Hepatocyte (in vitro differentiated cells): ENCODE measurements at regions not wholly inside any gene's neighbourhood (a gene's known extent, or its start where the extent isn't known, plus 50 kb on each side); places are given as distances from the start of the nearest gene placed in this dataset.

Experiments
- DNase-seq: peaks from one replicate; pipeline ENCODE4 v3.0.0-alpha.2; 2016; ENCODE audit warnings: low spot score
- H2AFZ ChIP-seq: fragments of 200-600 bp; sonication (generic); 2 replicates; pipeline ENCODE4 v1.6.0; 2016; ENCODE audit warnings: antibody characterized with exemption, mild to moderate bottlenecking
- H3K27ac ChIP-seq: fragments of 200-600 bp; sonication (generic); 2 replicates; pipeline ENCODE4 v1.5.1; 2016; ENCODE audit warnings: mild to moderate bottlenecking
- H3K27me3 ChIP-seq: fragments of 200-600 bp; sonication (generic); 2 replicates; pipeline ENCODE4 v1.6.1; 2016
- H3K36me3 ChIP-seq: fragments of 200-600 bp; sonication (generic); replicated peaks from 2 replicates; pipeline ENCODE4 v1.5.1; 2016; ENCODE audit warnings: low read depth; ENCODE audit not compliant: insufficient read depth
- H3K4me1 ChIP-seq: fragments of 200-600 bp; sonication (generic); 2 replicates; pipeline ENCODE4 v1.5.1; 2016; ENCODE audit warnings: mild to moderate bottlenecking, moderate library complexity; ENCODE audit not compliant: insufficient read depth
- H3K4me2 ChIP-seq: fragments of 200-600 bp; sonication (generic); 2 replicates; pipeline ENCODE4 v1.6.0; 2016
- H3K4me3 ChIP-seq: fragments of 200-600 bp; sonication (generic); 2 replicates; pipeline ENCODE4 v1.5.1; 2016; ENCODE audit warnings: mild to moderate bottlenecking
- H3K79me2 ChIP-seq: fragments of 200-600 bp; sonication (generic); 2 replicates; pipeline ENCODE4 v1.6.0; 2017; ENCODE audit warnings: mild to moderate bottlenecking
- H3K9me2 ChIP-seq: fragments of 200-600 bp; sonication (generic); replicated peaks from 2 replicates; pipeline ENCODE4 v1.6.0; 2017; ENCODE audit warnings: mild to moderate bottlenecking; ENCODE audit not compliant: insufficient read depth
- H3K9me3 ChIP-seq: fragments of 200-600 bp; sonication (generic); 2 replicates; pipeline ENCODE4 v1.5.1; 2016; ENCODE audit warnings: low read depth, mild to moderate bottlenecking
- H4K20me1 ChIP-seq: fragments of 200-600 bp; sonication (generic); 2 replicates; pipeline ENCODE4 v1.6.0; 2016; ENCODE audit warnings: mild to moderate bottlenecking; ENCODE audit not compliant: insufficient read depth, poor library complexity, severe bottlenecking
- EZH2 ChIP-seq: fragments of 200-600 bp; sonication (generic); IDR thresholded peaks from 2 replicates; pipeline ENCODE4 v1.6.1; 2016; ENCODE audit warnings: antibody characterized with exemption, mild to moderate bottlenecking, borderline replicate concordance
- EZH2phosphoT487 ChIP-seq: fragments of 200-600 bp; sonication (generic); IDR thresholded peaks from one replicate; pipeline ENCODE4 v1.6.1; 2018; ENCODE audit warnings: antibody characterized with exemption, mild to moderate bottlenecking, low read depth, moderate library complexity; ENCODE audit not compliant: unreplicated experiment, severe bottlenecking
- WGBS: methylation state at CpG from one replicate; pipeline ENCODE4 v1.1.6; 2016; ENCODE audit warnings: low lambda C conversion rate; ENCODE audit errors: missing lambda C conversion rate; 5-methylcytosine and 5-hydroxymethylcytosine counted together
- TF ChIP-seq, protein P1 (sequence below): fragments of 200-600 bp; sonication (generic); IDR thresholded peaks from 2 replicates; pipeline ENCODE4 v1.5.1; 2016; ENCODE audit warnings: antibody characterized with exemption, mild to moderate bottlenecking; ENCODE audit not compliant: poor library complexity

DNA sequence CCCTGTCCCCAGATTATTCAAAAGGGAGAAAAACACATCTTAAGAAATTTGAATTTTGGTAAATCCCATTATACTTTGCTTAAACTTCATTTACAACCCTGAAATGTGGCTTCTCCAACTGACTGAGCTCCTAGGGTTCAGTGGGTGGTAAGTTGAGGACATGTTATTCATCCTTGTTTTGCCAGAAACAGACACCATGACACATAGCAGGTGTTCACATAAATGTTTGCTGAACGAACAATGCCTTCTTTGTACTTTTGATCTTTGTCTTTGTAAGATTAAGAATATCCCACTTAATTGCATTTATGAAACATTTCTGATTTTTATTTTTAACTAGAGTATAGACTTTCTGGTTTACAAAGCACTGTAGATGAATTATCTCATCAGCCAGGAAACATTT is 209.7 kb downstream of the GPAM start:
- no peak overlapping the region for H3K4me2 ChIP-seq
- 74% methylated on average over 1 of the region's 1 CpG for WGBS
- TF ChIP-seq EZH2 (no peak), EZH2phosphoT487 (no peak)
- TF ChIP-seq, protein P1, sequence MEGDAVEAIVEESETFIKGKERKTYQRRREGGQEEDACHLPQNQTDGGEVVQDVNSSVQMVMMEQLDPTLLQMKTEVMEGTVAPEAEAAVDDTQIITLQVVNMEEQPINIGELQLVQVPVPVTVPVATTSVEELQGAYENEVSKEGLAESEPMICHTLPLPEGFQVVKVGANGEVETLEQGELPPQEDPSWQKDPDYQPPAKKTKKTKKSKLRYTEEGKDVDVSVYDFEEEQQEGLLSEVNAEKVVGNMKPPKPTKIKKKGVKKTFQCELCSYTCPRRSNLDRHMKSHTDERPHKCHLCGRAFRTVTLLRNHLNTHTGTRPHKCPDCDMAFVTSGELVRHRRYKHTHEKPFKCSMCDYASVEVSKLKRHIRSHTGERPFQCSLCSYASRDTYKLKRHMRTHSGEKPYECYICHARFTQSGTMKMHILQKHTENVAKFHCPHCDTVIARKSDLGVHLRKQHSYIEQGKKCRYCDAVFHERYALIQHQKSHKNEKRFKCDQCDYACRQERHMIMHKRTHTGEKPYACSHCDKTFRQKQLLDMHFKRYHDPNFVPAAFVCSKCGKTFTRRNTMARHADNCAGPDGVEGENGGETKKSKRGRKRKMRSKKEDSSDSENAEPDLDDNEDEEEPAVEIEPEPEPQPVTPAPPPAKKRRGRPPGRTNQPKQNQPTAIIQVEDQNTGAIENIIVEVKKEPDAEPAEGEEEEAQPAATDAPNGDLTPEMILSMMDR: no peak
- no peaks in the 10 kb centered on the region for H3K9me3 ChIP-seq
- H2AFZ ChIP-seq: no peak overlapping the region
- no peaks in the 10 kb centered on the region for H3K36me3 ChIP-seq
- H3K79me2 ChIP-seq: no peaks in the 10 kb centered on the region
- H4K20me1 ChIP-seq: no peaks in the 10 kb centered on the region
- no peak for DNase-seq
- no peaks in the 10 kb centered on the region for H3K27me3 ChIP-seq
- H3K4me3 ChIP-seq: no peak overlapping the region
- H3K4me1 ChIP-seq: no peaks in the 10 kb centered on the region
- H3K27ac ChIP-seq: no peak overlapping the region
- no peaks in the 10 kb centered on the region for H3K9me2 ChIP-seq

DNA sequence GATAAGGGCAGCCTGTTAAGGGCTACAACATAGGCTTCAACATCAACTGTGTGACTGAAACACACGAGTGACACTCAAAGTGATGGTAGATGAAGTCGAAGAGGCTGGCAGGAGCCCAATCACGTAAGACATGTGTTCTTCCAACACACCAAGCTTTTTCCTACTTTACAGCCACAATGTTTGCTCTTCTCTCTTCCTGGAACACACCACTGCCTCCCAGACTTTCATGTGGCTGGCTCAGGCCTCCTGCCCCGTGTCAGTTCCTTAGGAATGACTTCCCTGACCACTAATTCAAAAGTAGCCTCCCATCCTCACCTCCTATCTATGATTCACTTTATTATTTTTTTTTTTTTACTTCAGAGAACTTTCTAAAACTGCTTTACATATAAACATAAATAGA is 209.2 kb downstream of the GPAM start:
- H3K4me3 ChIP-seq: no peak overlapping the region
- no peaks in the 10 kb centered on the region for H4K20me1 ChIP-seq
- H3K4me1 ChIP-seq: no peaks in the 10 kb centered on the region
- no peaks in the 10 kb centered on the region for H3K9me3 ChIP-seq
- no peaks in the 10 kb centered on the region for H3K27me3 ChIP-seq
- H3K4me2 ChIP-seq: no peak overlapping the region
- H2AFZ ChIP-seq: no peak overlapping the region
- no peaks in the 10 kb centered on the region for H3K36me3 ChIP-seq
- DNase-seq: no peak
- H3K79me2 ChIP-seq: no peaks in the 10 kb centered on the region
- no peaks in the 10 kb centered on the region for H3K9me2 ChIP-seq
- TF ChIP-seq, protein P1: no peak
- no peak for TF ChIP-seq EZH2
- no peak for TF ChIP-seq EZH2phosphoT487
- WGBS: 81% methylated on average over 4 of the region's 4 CpGs
- no peak overlapping the region for H3K27ac ChIP-seq

DNA sequence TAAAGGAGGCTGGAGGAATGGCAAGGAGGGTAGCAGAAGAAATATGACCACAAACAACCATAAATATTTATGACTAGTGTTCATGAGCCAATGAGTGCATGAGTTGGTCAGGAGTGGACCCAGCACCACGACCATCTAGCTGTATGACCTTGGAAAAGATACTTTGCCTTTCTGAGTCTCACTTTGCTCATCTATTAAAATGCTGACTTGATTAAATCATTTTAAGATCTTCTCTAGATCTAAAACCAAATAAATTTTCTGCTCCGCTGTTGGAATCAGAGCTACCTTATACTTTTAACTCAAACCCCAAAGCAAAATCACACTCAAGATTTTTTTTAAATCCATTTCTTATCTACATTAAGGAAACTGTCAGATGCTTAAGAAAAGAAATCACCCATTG is 207.0 kb downstream of the GPAM start:
- no peaks in the 10 kb centered on the region for H4K20me1 ChIP-seq
- H3K4me1 ChIP-seq: no peaks in the 10 kb centered on the region
- no peak for TF ChIP-seq EZH2
- TF ChIP-seq EZH2phosphoT487: no peak
- TF ChIP-seq, protein P1: no peak
- no peaks in the 10 kb centered on the region for H3K27me3 ChIP-seq
- 79% methylated on average over 2 of the region's 2 CpGs for WGBS
- no peak for DNase-seq
- H3K9me3 ChIP-seq: no peaks in the 10 kb centered on the region
- no peak overlapping the region for H3K27ac ChIP-seq
- no peak overlapping the region for H2AFZ ChIP-seq
- H3K36me3 ChIP-seq: no peaks in the 10 kb centered on the region
- H3K9me2 ChIP-seq: no peaks in the 10 kb centered on the region
- H3K79me2 ChIP-seq: no peaks in the 10 kb centered on the region
- H3K4me3 ChIP-seq: no peak overlapping the region
- H3K4me2 ChIP-seq: no peak overlapping the region

DNA sequence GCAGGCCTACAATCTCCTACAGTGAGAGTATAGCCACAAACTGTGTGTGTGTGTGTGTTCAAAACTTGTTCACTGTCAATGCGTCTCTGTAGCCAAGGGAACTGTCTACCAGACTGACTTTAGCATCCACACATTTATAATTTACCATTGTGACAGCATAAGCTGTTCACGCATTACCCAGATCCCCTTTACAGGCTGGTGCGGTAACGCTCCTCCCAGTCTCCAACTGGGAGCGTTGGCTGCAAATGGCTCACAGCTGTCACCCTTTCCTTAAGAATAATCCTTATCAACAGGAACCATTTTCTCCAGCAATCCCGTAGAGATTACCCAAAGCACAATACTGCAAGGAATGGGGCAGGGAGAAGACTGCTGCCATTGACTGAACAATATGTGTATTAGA is 199.5 kb downstream of the GPAM start:
- no peak overlapping the region for H3K27ac ChIP-seq
- H3K36me3 ChIP-seq: no peaks in the 10 kb centered on the region
- WGBS: 70% methylated on average over 6 of the region's 6 CpGs
- no peak for DNase-seq
- no peaks in the 10 kb centered on the region for H3K9me3 ChIP-seq
- no peak overlapping the region for H3K4me3 ChIP-seq
- H3K4me2 ChIP-seq: no peak overlapping the region
- no peaks in the 10 kb centered on the region for H3K79me2 ChIP-seq
- no peaks in the 10 kb centered on the region for H3K4me1 ChIP-seq
- H3K27me3 ChIP-seq: no peaks in the 10 kb centered on the region
- H3K9me2 ChIP-seq: no peaks in the 10 kb centered on the region
- H2AFZ ChIP-seq: no peak overlapping the region
- H4K20me1 ChIP-seq: no peaks in the 10 kb centered on the region
- TF ChIP-seq EZH2phosphoT487: no peak
- TF ChIP-seq, protein P1: no peak
- no peak for TF ChIP-seq EZH2
